NCI-H187 treated with DMSO at 0.1 percent for 48 hours (cell line): ENCODE measurements at regions not wholly inside any gene's neighbourhood (a gene's known extent, or its start where the extent isn't known, plus 50 kb on each side); places are given as distances from the start of the nearest gene placed in this dataset.

Experiments
- DNase-seq: peaks from one replicate; lab custom pipeline; 2025; lab: John Stamatoyannopoulos, UW

DNA sequence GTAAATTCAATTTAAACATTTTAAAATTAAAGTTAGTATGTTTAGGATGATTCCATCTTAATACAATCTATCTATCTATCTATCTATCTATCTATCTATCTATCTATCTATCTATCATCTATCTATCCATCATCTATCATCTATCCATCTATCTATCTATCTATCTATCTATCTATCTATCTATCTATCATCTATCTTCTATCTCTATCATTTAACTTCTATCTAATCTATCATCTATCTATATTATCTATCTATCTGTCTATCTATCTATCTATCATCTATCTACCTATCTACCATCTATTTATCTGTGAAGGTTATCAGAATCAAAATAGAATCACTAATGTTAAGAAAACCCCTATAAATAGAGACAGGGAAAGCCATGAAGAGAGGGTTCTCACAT, 78.3 kb downstream of the RAMP3 start:
- no peak for DNase-seq

DNA sequence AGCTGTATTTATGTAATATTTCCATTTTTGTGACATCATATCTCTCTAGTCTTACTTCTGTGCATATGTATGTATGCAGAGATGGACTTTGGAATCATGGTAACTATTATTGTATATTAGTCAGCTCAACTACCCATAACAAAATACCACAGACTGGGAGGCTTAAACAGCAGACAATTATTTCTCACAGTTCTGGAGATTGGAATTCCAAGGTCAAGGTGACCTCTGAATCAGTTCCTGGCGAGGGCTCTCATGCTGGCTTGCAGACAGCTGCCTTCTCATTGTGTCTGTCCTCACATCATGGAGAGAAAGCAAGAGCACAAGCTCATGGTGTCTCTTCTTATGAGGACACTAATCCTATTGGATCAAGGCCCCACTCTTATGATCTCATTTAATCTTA, 79.1 kb downstream of the RAMP3 start:
- no peak for DNase-seq

DNA sequence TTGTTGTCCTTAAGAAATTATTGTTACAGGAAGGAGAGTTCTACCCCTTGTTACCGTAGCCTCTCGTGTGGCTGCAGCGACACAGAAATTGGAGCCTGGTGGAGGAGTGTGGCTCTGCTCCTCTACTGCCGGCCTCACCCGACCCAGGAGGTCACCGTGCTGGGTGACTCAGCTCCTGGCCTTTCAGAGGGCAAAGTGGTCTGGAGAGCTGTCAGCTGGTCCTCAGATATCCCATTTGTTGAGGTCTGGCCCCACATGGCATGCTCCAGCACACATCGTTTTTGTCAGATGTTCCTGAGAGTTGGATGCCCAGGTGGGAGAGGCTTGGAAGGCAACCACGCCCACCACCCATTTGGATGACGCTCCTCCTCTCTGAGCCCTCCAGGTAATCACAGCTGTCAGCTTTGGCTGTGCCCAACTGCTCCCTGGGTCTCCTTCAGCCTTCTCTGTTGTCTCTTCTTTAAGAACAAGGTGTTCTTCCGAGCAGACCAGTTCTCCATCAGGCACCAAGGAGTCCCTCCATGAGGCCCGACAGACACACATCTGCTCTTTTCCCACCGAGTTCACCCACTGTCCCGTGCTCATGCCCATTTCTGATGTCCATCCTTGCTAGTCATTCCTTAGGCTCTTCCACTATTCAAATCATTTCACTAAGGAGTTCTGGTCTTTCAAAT, 80.3 kb downstream of the RAMP3 start:
- DNase-seq = no peak

DNA sequence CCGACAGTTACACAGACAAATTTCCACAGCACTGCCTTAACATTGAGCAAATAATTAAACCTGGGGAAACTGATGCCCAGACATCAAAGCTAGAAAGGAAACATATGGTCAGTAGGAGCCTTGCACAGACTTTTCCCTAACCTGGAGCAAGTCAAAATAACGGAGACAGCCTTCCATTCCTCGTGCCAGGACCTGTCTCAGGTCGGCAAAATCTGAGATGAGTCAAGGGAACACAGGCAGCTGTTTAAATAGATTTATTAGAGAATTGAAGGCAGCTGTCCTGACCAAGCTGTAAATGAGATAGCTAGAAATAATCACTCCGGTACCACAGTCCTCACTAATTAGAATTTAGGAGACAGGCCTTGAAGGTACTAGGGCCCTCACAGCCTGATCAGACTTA, 81.2 kb downstream of the RAMP3 start:
- DNase-seq = no peak

DNA sequence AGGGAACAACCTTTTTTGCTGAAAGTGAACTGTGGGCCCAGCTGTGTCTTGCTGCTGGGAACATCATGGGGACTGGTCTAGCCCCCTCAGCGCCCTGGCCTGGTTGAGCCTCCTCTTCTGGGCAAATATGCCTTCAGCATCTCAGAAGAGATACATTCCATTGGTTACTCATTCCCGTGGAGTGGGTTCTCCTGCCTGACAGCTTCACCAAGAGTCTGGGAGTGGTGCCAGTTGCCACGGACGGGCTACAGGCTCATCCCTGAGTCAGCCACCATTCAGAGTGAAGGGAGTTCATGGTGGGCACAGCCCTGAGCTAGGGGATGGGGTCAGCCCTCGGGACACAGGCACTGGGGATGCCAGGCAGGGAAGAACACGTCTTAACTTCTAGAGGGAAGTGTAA, 81.9 kb downstream of the RAMP3 start:
- DNase-seq = no peak

DNA sequence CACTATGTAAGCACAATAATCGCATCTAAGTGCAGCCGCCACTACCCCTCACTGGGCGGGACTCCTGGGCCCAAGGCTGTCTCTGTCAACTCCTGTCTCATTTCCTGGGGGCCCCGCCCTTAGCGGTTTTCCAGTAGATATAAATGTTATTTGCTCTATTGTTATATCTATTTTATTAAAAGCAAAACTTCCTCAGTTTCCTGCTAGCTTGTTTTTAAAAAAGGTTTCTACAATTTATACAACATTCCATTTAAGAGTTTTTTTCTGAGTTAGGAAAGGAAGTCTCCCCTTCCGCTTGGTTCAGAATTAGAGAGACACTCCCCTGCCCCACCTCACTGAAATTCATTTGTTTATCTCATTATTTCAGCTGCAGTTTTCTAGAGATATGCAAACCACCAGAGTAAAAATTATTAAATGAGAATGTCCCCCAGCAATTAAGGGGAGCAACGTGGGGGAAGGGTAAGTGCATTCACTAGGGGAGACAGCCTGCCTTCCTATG, 82.7 kb downstream of the RAMP3 start:
- no peak for DNase-seq

DNA sequence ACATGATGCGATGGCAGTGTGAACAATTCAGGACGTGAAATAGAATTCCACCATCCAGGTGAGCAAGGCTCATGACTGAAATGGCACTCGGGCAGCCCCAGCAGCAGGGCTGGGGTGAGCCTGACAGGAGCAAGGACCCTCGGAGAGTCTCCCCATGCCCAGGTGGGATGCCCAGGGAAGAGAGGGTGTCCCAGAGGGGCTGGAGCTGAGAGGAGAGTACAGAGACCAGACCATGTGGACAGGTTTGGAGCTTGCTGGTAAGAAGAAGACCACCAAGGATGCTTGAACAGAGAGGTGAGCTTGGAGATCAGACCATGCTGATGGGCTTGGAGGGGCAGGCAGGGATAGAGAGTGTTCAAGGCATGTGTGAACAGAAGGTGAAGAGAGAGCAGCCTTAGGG, 83.3 kb downstream of the RAMP3 start:
- no peak for DNase-seq

DNA sequence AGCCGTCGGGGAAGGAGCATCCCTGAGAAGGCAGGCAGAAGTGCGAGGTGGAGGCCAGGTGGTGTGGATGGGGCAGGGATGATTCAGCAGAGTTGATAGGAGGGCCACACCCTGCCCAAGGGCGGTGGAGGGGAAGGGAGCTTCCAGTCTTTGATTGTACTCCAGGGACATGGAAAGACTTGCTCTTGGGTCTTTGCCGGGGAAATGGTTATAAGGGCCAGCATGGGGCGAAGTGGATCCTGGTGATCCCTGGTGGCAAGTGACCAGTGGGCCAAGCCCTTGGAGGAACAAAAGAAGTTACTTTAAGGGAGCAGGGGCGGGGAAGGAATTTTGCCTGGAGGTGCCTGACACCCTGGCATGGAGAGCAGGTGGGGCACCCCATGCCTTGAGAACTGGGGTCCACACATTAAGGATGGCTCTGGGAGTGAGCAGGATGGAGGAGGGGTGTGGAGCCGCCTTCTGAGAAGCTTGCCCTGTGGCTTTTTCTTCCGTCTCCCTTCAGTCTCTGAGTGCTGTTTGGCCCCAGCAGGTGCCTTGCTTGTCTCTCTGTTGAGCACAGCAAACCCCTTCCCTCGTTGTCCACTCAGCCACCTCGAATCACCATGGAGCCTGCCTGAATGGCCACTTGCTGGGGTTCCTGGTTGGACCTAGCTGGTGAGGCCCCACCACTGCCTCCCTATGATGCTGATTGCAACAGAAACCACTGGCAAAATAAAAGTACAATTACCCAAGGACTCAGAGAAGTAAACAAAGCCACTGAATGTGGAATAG, 83.9 kb downstream of the RAMP3 start:
- no peak for DNase-seq

DNA sequence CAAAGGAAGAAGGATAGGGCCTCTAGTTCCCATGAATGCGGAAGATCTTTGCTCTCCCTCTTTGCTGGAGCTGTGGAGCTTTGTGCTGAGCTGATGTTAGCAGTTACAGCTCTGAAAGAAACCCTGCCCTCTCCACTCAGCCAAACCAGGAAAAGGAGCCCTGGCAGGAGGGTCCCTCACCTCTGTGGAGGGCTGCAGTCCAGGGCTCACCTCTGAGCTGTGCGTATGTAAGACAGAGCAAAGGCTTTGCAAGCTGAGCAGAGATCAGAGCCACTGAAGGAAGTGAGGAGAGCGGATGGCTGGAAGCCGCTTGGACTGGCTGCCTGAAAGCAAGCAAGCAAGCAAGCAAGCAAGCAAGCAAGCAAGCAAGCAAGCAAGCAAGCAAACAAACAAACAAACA, 84.7 kb downstream of the RAMP3 start:
- DNase-seq = no peak

DNA sequence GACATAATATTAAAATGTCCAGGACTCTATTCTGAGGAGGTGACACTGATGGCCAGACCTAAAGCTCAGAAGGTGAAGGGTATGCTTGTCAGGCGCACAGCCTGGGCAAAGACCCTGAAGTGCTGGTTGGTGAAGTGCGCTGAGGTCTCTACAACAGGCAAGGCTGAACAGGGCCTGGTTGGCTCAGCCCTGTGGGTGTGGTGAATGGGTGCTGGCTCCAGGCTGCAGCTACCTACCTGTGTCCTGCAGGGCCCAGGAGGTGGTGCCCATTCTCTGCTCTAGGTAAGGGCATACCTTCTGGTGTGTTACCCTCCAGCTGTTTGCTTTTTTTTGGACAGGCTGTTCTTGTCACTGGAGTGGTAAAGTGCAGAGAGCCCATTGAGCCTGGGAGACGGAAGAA, 85.1 kb downstream of the RAMP3 start:
- no peak for DNase-seq

DNA sequence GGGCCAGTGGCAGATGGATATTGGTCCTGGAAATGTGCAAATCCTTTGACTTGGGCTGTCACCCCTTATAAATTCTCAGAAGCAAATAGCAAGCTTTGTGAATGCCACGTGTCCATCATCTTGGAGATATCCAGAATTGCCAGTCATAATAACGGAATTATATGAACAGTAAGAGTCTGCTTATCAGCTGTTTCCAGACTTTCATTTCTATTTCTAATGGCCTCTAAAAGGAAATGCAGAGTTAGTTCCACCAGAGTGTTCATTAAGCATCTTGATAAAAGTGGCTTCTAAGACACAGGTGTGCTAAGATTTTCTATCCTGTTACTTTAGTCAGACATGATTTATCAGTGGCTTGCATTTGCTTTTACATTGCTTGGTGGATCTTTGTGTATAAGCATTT, 87.4 kb downstream of the RAMP3 start:
- no peak for DNase-seq

DNA sequence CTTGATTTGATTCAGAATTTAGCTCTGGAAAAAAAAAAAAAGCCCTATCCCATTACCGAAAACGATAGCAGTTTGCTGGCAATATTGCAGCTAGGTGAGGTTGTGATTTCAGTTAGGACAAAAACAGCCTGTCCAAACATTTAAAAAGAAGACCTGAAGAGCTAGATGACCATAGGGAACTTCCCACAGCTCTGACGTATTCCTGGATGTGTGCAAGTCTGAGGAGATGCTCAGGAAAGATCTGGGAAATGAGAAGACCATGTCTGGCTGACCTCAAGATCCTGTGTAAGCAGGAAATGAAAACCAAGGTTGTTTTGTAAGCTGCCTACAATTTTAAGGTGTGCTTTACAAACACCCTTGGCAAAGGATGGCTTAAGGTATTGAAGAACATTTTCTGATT, 88.7 kb downstream of the RAMP3 start:
- DNase-seq = no peak

DNA sequence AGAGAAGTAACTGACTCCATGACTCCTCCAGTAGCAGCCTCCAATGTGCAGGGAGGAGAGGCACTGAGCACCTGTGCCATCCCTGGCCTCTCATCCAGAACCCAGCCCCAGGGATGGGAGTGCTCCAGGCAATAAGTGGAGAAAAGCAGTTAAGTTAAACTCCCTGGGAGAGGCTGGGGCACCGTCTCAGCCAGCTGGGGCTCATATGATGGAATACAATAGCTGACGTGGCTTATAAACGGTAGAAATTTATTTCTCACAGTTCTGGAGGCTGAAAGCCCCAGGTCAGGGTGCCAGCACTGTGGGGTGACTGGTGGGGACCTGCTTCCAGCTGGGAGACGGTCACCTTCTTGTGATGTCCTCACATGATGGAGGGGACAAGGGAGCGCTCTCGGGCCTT, 94.7 kb downstream of the RAMP3 start:
- DNase-seq = no peak

DNA sequence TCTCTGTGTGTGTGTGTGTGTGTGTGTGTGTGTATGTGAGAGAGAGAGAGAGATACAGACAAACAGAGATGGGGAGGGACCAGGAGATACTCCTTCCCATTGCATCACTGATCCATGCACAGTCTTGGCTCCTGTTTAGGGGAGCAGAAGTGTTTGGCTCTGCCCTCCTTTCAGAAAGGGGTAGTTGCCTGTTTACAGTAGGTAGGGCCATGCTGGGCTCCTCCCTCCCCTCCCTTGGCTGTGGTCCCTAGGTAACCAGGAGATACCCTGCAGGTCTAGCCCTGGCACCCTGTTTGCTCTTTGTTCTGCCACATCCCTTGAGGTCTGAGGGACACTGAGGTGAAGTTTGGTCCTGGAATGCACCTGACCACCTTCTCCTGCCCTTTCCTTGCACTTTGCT, 95.3 kb downstream of the RAMP3 start:
- DNase-seq = no peak

DNA sequence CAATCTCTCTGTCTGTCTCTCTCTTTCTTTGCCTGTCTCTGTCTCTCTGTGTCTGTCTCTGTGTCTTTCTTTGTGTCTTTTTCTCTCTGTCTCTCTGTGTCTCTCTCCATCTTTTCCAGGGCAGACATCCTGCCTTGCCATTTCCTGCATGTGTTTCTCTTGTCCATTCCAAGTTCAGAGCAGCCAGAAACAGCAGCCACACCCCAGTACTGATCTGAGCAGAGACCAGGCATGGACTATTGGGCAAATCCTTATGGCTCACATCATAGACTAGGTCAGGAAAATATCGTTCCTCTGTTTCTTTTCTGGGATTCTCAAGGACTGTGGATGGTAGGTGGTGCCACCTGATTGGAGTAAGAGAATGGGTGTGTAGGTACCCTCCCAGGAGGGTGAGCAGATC, 95.8 kb downstream of the RAMP3 start:
- DNase-seq = no peak

DNA sequence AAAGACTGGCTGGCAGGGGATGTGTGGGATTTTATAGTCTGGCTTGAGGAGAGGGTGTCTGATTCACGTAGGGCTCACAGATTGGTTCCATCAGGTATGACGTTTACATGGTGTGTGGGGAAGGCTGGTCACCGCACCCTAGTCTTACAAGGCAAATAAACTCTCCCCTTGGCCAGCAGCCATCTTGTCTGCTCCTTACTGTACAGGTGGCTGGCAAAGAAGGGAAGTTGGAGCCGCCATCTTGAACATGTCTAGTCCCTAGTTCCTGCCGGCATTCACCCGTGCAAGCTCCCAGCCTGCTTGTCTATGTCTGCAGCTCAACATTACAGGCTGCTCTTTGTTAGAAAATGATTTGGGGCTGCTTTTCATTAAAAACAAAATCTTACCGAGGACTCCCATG, 97.6 kb downstream of the RAMP3 start:
- no peak for DNase-seq

DNA sequence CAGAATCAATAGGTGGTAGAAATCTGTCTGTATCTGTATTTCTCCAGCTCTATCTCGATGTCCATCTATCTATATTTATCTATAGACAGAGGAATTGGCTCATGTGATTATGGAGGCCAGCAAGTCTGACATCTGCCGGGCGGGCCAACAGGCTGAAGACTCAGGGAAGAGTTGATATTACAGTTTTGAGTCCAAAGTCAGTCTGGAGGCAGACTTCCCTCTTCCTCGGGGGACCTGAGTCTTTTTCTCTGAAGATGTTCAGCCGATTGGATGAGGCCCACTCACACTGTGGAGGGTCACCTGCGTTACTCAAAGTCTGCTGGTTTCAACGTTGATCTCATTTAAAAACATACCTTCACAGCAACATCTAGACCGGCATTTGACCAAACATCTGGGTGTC, 98.7 kb downstream of the RAMP3 start:
- no peak for DNase-seq

DNA sequence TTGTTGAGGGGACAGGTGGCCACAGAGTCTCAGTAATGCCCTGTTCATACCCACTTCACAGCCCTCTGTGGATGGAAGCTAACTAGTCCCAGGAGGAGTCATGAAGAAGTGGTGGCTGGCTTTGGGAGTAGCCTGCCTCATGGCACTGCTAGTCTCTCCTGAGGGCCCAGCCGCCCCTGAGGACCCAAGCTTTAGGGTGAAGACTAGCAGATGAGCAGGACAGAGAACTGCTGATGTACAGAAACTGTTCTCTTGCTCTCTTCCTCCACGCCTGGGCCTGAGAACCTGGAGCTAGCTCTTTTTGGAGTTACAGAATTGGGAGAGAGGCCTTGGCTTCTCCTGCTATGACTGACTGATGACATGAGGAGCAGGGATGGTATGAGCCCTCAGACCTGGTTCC, 99.2 kb downstream of the RAMP3 start:
- no peak for DNase-seq

DNA sequence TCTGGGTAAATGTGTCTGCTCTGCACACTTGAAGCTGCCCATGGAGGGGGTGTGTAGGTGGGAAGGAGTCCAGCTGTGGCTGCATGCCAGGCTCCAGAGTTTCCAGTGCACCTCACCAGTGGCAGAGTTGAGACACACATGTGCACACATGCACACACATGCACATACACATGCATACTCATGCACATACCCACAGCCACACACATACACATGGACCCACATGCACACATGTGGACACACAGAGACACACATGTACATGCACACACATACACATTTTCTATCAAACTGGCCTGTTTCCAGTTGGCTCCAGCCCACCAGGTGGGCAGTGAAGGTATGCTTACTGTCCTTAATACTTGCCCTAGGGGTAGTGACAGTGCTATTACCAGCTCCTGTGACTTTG, 99.7 kb downstream of the RAMP3 start:
- DNase-seq = no peak

DNA sequence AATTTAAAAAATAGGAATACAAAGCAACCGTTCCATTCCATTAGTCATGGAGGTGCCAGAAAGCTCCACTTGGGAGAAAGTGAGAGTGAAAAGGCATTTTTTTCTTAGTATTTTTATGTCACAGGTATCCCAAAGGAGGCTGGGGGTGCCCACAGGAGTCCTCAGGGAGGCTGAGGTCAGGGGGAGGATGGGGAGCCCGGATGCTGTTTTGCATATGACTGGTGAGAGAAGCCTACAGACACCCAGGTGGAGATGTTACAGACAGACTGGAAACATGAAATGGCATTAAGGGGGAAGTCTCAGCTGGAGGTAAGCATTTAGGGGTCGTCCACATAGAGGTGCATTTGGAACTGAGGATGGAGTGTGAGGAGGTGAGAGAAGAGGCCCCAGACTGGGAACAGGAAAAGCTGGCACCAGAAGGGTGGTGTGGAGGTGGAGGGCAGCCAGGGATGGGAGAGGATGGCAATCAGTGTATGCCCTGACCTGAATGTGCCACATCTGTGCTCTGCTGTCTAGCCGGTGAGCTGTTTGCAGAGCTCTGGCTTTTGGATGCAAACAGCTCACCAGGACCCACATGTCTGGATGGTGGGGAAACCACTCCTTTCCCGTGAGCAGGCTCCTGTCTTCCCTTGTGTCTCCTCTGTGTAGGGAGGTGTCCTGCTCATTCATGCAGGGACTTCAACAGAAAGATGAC, 101.1 kb downstream of the RAMP3 start:
- no peak for DNase-seq

DNA sequence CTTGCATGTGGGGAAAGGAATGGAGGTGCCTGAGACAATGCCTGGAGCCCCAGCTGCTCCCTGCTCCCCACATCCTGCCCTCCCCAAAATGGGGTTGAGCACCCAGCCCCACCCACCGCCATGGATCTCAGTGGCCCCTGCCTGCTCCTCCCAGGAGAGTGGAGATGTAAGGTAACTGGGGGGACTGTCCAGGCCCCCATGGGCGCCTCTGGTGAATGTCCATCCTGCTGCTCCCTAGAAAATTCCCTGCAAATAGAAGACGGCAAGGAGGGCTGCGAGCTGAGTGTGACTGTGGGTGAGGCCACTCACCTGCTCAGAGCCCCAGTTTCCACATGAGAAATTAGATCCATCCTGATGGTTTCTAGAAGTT, 101.6 kb downstream of the RAMP3 start:
- DNase-seq = no peak

DNA sequence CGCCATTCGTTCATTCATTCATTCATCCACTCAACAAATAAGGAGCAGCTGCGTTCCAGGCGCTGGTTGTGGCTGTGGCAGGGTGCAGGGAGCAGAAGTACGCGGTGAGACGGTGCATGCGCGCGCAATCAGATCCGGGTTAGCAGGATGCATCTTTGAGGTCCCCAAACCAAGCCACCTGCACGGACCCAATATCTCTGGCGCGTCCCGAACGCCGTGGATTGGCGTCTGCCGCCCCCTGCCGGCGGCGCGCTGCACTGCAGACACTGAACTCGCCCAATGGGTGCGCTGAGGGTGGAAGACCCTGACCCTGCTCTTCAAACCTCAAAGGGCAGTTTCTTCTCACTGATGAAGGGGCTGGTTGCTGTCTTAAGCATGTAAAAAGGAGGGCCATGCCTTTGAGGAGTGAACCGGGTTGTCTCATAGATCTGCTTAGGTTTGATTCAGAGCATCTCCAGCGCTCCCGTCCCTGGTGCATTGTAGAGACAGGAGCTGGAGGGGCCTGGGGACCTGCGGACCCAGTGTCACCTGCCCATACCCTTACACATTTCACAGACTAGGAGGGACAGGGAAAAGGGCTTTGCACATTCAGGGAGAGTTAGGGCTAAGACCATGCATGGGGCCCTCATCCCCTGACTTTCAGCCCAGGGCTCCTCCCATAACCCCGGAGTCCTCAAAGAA, 102.5 kb downstream of the RAMP3 start:
- no peak for DNase-seq

DNA sequence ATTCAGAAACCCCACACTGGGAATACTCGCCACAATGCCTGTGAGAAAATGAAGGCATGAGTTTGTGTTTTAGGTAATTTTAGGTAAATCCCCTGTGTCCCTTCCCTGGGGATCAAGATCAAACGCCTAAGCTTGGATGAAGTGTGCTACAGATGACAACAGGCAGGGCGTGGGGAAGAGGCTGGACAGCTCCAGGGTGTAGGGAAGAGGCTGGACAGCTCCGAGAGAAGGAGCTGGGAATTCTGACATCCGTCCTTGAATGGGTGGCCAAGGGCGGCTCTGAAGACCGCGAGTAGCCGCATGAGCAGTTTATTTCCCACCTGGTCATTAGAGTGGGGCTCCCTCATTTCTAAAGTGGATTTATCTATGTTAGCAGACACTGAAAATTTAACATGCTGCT, 109.7 kb downstream of the RAMP3 start:
- DNase-seq = no peak
